Spinal cord (tissue), 9 donors: ENCODE measurements at regions not wholly inside any gene's neighbourhood (a gene's known extent, or its start where the extent isn't known, plus 50 kb on each side); places are given as distances from the start of the nearest gene placed in this dataset.

Experiments used
- DNase-seq, 6 donors: peaks; one replicate each; pipeline versions ENCODE4 v3.0.0 to v3.0.0-alpha.2; 2013 to 2015; ENCODE audit warnings: low spot score in 6 of 6, low read depth in 4 of 6
- H3K27ac ChIP-seq: one replicate; pipeline ENCODE4 v1.5.1; 2013; ENCODE audit warnings: low read depth, low read length, control low read depth
- H3K27me3 ChIP-seq: one replicate; pipeline ENCODE4 v1.6.1; 2013; ENCODE audit warnings: low read length; ENCODE audit not compliant: control insufficient read depth, insufficient read depth
- H3K36me3 ChIP-seq: one replicate; pipeline ENCODE4 v1.6.1; 2013; ENCODE audit warnings: low read length; ENCODE audit not compliant: control insufficient read depth, insufficient read depth
- H3K4me1 ChIP-seq: one replicate; pipeline ENCODE4 v1.6.1; 2013; ENCODE audit warnings: low read length; ENCODE audit not compliant: control insufficient read depth, insufficient read depth
- H3K4me3 ChIP-seq: one replicate; pipeline ENCODE4 v1.5.1; 2013; ENCODE audit warnings: low read depth, low read length, control low read depth
- H3K9me3 ChIP-seq: one replicate; pipeline ENCODE4 v1.6.1; 2013; ENCODE audit warnings: low read length; ENCODE audit not compliant: control insufficient read depth, insufficient read depth
- WGBS: methylation state at CpG from one replicate; pipeline ENCODE4 v1.1.5; 2013; ENCODE audit warnings: missing lambda C conversion rate; ENCODE audit not compliant: insufficient coverage; 5-methylcytosine and 5-hydroxymethylcytosine counted together
- donor health status: healthy.

DNA sequence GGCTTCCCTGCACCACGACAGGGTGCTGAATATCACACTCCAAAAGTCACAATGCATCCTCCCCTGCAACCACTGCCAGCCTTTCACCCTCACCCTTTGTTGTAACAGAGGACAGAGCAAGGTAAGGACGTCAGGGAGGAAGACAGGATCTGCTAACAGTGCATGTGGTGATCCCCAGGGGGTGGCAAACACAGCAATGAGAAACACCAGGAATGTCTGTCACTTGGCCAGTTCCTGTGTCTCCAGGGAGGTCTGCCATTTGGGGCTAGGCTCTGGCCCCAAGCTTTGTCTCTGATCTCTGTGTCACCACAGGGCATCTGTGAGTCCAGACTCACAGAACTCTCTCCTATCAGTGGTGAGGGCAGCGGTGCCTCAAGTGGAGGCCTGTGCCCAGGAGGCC, 54.3 kb upstream of the SLC24A5 start:
- H3K9me3 ChIP-seq = no peaks in the 10 kb centered on the region
- 57% methylated on average over 3 of the region's 3 CpGs for WGBS
- no peaks in the 10 kb centered on the region for H3K27me3 ChIP-seq
- no peak overlapping the region for H3K4me3 ChIP-seq
- peaks cover 3% of the 10 kb centered on the region for H3K4me1 ChIP-seq
- H3K36me3 ChIP-seq = no peaks in the 10 kb centered on the region
- no peak for DNase-seq
- H3K27ac ChIP-seq = no peak overlapping the region
